ENCODE measurements at regions not wholly inside any gene's neighbourhood (a gene's known extent, or its start where the extent isn't known, plus 50 kb on each side); places are given as distances from the start of the nearest gene placed in this dataset.
A peak's percentile ranks its signal among the peaks of the same experiment; 100 is the strongest.

GRCh38 chr12:90253136-90253535, 544.5 kb upstream of the ATP2B1 start:
- H3K9ac ChIP-seq (ENCODE audit: low read depth, low read length), result peak overlapping the region; percentile 22
- no peaks in the 10 kb centered on the region for H3K9me3 ChIP-seq (replicated peaks; ENCODE audit: low read length)
- H3K4me3 ChIP-seq (ENCODE audit: low read length), result no peak overlapping the region
- H3K4me2 ChIP-seq (ENCODE audit: low read length), result peak overlapping the region; percentile 2
- peaks cover 27% of the 10 kb centered on the region for H3K4me1 ChIP-seq (ENCODE audit: control insufficient read depth, insufficient read depth, low read length)
- no peaks in the 10 kb centered on the region for H3K27me3 ChIP-seq (ENCODE audit: control insufficient read depth, insufficient read depth, low read length)
- H3K36me3 ChIP-seq (ENCODE audit: insufficient read depth, low read length), result no peaks in the 10 kb centered on the region

DNA sequence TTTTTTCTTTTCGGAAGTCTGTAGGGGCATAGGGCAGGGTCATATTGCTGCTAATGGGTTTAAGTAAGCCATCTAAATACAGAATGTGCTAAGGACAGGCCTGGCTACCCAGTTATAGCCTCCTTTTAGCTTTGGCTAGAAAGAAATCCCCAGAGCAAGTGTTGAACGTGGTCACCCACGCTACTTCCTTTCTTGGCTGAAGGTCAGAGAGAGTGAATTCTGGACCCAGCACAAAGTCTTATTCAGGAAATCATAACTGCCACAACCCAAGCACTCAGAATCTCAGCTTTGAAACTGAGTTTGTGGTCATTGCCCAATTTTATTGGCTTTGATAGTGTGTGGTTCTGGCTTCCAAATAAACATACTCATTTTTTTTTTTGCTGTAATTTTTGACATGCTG, 542.1 kb upstream of the ATP2B1 start:
- no peak overlapping the region for H3K4me2 ChIP-seq (ENCODE audit: low read length)
- H3K4me3 ChIP-seq (ENCODE audit: low read length), result no peak overlapping the region
- no peaks in the 10 kb centered on the region for H3K9me3 ChIP-seq (replicated peaks; ENCODE audit: low read length)
- no peaks in the 10 kb centered on the region for H3K27me3 ChIP-seq (ENCODE audit: control insufficient read depth, insufficient read depth, low read length)
- H3K4me1 ChIP-seq (ENCODE audit: control insufficient read depth, insufficient read depth, low read length), result peaks cover 27% of the 10 kb centered on the region
- H3K9ac ChIP-seq (ENCODE audit: low read depth, low read length), result no peak overlapping the region
- H3K36me3 ChIP-seq (ENCODE audit: insufficient read depth, low read length), result no peaks in the 10 kb centered on the region

DNA sequence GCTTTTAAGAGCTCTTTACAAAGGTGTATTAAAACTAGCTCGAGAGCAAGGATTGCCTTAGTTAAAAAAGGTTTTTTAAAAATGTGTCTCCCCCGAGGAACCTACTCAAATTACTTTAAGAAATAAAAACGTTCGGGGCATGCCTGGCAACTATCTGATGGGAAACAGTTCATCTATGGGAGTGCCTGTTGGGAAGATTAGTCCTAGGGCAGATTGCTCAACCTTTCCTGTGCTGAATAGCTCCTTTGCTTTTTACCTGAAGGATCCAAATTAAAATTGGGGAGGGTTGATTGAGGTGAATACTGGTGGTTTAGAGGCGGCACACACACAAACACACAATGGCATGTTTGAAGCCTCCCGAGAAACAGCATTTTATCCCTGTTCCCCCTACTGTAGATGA, 541.4 kb upstream of the ATP2B1 start:
- Histone ChIP-seq H3K36me3 (ENCODE audit: insufficient read depth, low read length) (no peaks in the 10 kb centered on the region), H3K9me3 (replicated peaks; ENCODE audit: low read length) (no peaks in the 10 kb centered on the region), H3K4me1 (ENCODE audit: control insufficient read depth, insufficient read depth, low read length) (peaks cover 27% of the 10 kb centered on the region), H3K9ac (ENCODE audit: low read depth, low read length) (no peak overlapping the region), H3K27me3 (ENCODE audit: control insufficient read depth, insufficient read depth, low read length) (no peaks in the 10 kb centered on the region), H3K4me2 (ENCODE audit: low read length) (no peak overlapping the region), H3K4me3 (ENCODE audit: low read length) (no peak overlapping the region)

- H3K4me1 ChIP-seq (ENCODE audit: control insufficient read depth, insufficient read depth, low read length), result peaks cover 20% of the 10 kb centered on the region
- no peak overlapping the region for H3K4me3 ChIP-seq (ENCODE audit: low read length)
- no peaks in the 10 kb centered on the region for H3K9me3 ChIP-seq (replicated peaks; ENCODE audit: low read length)
- H3K4me2 ChIP-seq (ENCODE audit: low read length), result no peak overlapping the region
- H3K36me3 ChIP-seq (ENCODE audit: insufficient read depth, low read length), result no peaks in the 10 kb centered on the region
- H3K9ac ChIP-seq (ENCODE audit: low read depth, low read length), result no peak overlapping the region
- no peaks in the 10 kb centered on the region for H3K27me3 ChIP-seq (ENCODE audit: control insufficient read depth, insufficient read depth, low read length)
Measured at GRCh38 chr12:90246688-90247087, 538.0 kb upstream of the ATP2B1 start.

- no peaks in the 10 kb centered on the region for H3K27me3 ChIP-seq (ENCODE audit: control insufficient read depth, insufficient read depth, low read length)
- H3K4me3 ChIP-seq (ENCODE audit: low read length), result no peak overlapping the region
- H3K4me1 ChIP-seq (ENCODE audit: control insufficient read depth, insufficient read depth, low read length), result peaks cover 14% of the 10 kb centered on the region
- H3K9me3 ChIP-seq (replicated peaks; ENCODE audit: low read length), result no peaks in the 10 kb centered on the region
- no peaks in the 10 kb centered on the region for H3K36me3 ChIP-seq (ENCODE audit: insufficient read depth, low read length)
- H3K9ac ChIP-seq (ENCODE audit: low read depth, low read length), result no peak overlapping the region
- H3K4me2 ChIP-seq (ENCODE audit: low read length), result no peak overlapping the region
Measured at GRCh38 chr12:90245391-90245790, 536.8 kb upstream of the ATP2B1 start.

DNA sequence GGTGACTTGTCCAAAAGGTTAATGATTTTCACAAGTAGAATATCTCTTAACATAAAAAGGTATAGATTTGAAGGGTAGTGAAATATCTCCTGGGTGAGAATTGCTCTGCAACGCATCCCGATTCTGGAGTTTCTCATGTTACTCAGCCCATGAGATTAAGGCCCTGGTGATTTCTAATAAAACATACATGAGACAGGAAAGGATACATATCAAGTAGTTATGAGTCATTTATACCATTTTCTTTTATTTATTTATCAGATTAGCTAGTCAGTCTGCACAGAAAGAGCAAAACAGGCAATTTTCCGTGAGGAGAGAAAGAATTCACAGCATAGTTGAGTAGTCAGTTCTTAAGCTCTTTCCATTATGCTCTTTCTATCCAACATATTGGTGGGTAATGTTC, 535.6 kb upstream of the ATP2B1 start:
- Histone ChIP-seq H3K9me3 (replicated peaks; ENCODE audit: low read length) (no peaks in the 10 kb centered on the region), H3K9ac (ENCODE audit: low read depth, low read length) (no peak overlapping the region)

GRCh38 chr12:90243211-90243610, 534.6 kb upstream of the ATP2B1 start:
- Histone ChIP-seq H3K9me3 (replicated peaks; ENCODE audit: low read length) (no peaks in the 10 kb centered on the region), H3K36me3 (ENCODE audit: insufficient read depth, low read length) (no peaks in the 10 kb centered on the region), H3K4me3 (ENCODE audit: low read length) (no peak overlapping the region), H3K4me1 (ENCODE audit: control insufficient read depth, insufficient read depth, low read length) (peaks cover 10% of the 10 kb centered on the region), H3K9ac (ENCODE audit: low read depth, low read length) (no peak overlapping the region), H3K4me2 (ENCODE audit: low read length) (no peak overlapping the region), H3K27me3 (ENCODE audit: control insufficient read depth, insufficient read depth, low read length) (no peaks in the 10 kb centered on the region)

More for the DNA sequence above, 535.6 kb upstream of the ATP2B1 start:
- Histone ChIP-seq H3K4me2 (ENCODE audit: low read length) (no peak overlapping the region), H3K4me1 (ENCODE audit: control insufficient read depth, insufficient read depth, low read length) (peaks cover 10% of the 10 kb centered on the region), H3K36me3 (ENCODE audit: insufficient read depth, low read length) (no peaks in the 10 kb centered on the region), H3K4me3 (ENCODE audit: low read length) (no peak overlapping the region), H3K27me3 (ENCODE audit: control insufficient read depth, insufficient read depth, low read length) (no peaks in the 10 kb centered on the region)

DNA sequence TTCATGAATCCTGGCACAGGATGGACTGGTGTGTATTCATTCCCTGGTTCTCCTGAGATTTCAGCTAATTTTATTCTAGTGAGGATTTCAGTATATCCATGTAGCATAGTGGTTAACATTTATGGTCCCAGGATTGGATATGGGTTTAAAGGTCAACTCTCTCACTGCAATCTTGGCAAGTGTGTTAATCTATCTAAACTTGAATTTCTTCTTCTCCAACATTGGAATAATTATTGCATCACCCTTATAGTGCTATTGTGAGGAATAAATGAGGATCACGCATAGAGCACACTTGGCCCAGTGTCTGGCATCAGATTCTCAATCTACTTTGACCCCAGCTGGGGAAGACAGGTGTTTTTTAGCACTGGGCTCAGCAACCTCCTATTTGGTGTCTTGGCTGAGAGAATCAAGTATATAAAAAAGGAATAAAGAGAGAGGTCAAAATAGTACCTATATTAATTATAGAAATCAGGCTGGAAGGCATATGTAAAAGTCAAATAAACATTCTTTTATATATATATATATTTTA, 531.2 kb upstream of the ATP2B1 start:
- H3K36me3 ChIP-seq (ENCODE audit: insufficient read depth, low read length), result no peaks in the 10 kb centered on the region
- no peaks in the 10 kb centered on the region for H3K27me3 ChIP-seq (ENCODE audit: control insufficient read depth, insufficient read depth, low read length)
- H3K4me3 ChIP-seq (ENCODE audit: low read length), result no peak overlapping the region
- no peak overlapping the region for H3K4me2 ChIP-seq (ENCODE audit: low read length)
- H3K4me1 ChIP-seq (ENCODE audit: control insufficient read depth, insufficient read depth, low read length), result peaks cover 10% of the 10 kb centered on the region
- H3K9me3 ChIP-seq (replicated peaks; ENCODE audit: low read length), result no peaks in the 10 kb centered on the region
- H3K9ac ChIP-seq (ENCODE audit: low read depth, low read length), result no peak overlapping the region

GRCh38 chr12:90238663-90239271, 530.1 kb upstream of the ATP2B1 start:
- H3K36me3 ChIP-seq (ENCODE audit: insufficient read depth, low read length), result no peaks in the 10 kb centered on the region
- no peak overlapping the region for H3K4me2 ChIP-seq (ENCODE audit: low read length)
- no peaks in the 10 kb centered on the region for H3K27me3 ChIP-seq (ENCODE audit: control insufficient read depth, insufficient read depth, low read length)
- no peak overlapping the region for H3K4me3 ChIP-seq (ENCODE audit: low read length)
- no peaks in the 10 kb centered on the region for H3K9me3 ChIP-seq (replicated peaks; ENCODE audit: low read length)
- H3K4me1 ChIP-seq (ENCODE audit: control insufficient read depth, insufficient read depth, low read length), result peaks cover 3% of the 10 kb centered on the region
- H3K9ac ChIP-seq (ENCODE audit: low read depth, low read length), result no peak overlapping the region

- Histone ChIP-seq H3K4me2 (ENCODE audit: low read length) (no peak overlapping the region), H3K9me3 (replicated peaks; ENCODE audit: low read length) (no peaks in the 10 kb centered on the region), H3K4me3 (ENCODE audit: low read length) (no peak overlapping the region)
Measured at GRCh38 chr12:90237841-90238240, 529.2 kb upstream of the ATP2B1 start.

GRCh38 chr12:90235642-90236041, 527.0 kb upstream of the ATP2B1 start:
- no peaks in the 10 kb centered on the region for H3K9me3 ChIP-seq (replicated peaks; ENCODE audit: low read length)
- no peaks in the 10 kb centered on the region for H3K36me3 ChIP-seq (ENCODE audit: insufficient read depth, low read length)
- no peaks in the 10 kb centered on the region for H3K27me3 ChIP-seq (ENCODE audit: control insufficient read depth, insufficient read depth, low read length)
- H3K9ac ChIP-seq (ENCODE audit: low read depth, low read length), result no peak overlapping the region
- H3K4me1 ChIP-seq (ENCODE audit: control insufficient read depth, insufficient read depth, low read length), result no peaks in the 10 kb centered on the region
- H3K4me2 ChIP-seq (ENCODE audit: low read length), result no peak overlapping the region
- no peak overlapping the region for H3K4me3 ChIP-seq (ENCODE audit: low read length)

More at GRCh38 chr12:90237841-90238240, 529.2 kb upstream of the ATP2B1 start:
- Histone ChIP-seq H3K9ac (ENCODE audit: low read depth, low read length) (no peak overlapping the region), H3K27me3 (ENCODE audit: control insufficient read depth, insufficient read depth, low read length) (no peaks in the 10 kb centered on the region), H3K36me3 (ENCODE audit: insufficient read depth, low read length) (no peaks in the 10 kb centered on the region), H3K4me1 (ENCODE audit: control insufficient read depth, insufficient read depth, low read length) (no peaks in the 10 kb centered on the region)

- Histone ChIP-seq H3K4me3 (ENCODE audit: low read length) (no peak overlapping the region), H3K4me1 (ENCODE audit: control insufficient read depth, insufficient read depth, low read length) (peaks cover 8% of the 10 kb centered on the region), H3K36me3 (ENCODE audit: insufficient read depth, low read length) (no peaks in the 10 kb centered on the region), H3K4me2 (ENCODE audit: low read length) (no peak overlapping the region), H3K9ac (ENCODE audit: low read depth, low read length) (no peak overlapping the region), H3K9me3 (replicated peaks; ENCODE audit: low read length) (no peaks in the 10 kb centered on the region), H3K27me3 (ENCODE audit: control insufficient read depth, insufficient read depth, low read length) (no peaks in the 10 kb centered on the region)
Measured at GRCh38 chr12:90234472-90234871, 525.8 kb upstream of the ATP2B1 start.
